Neural cell (in vitro differentiated cells): ENCODE measurements at regions not wholly inside any gene's neighbourhood (a gene's known extent, or its start where the extent isn't known, plus 50 kb on each side); places are given as distances from the start of the nearest gene placed in this dataset.

Source experiments
- H2AFZ ChIP-seq: fragments of 200-600, 300-800 bp; sonication (generic), shearing (Covaris generic); 2 replicates; pipeline ENCODE4 v1.6.0; 2014; ENCODE audit warnings: low read depth, mild to moderate bottlenecking, antibody characterized with exemption, low read length, moderate library complexity
- H3F3A ChIP-seq: fragments of 200-600 bp; shearing (Covaris generic); 2 replicates; pipeline ENCODE4 v1.6.1; 2016; ENCODE audit warnings: mild to moderate bottlenecking, moderate library complexity, mixed read lengths, antibody characterized with exemption, low read length; ENCODE audit not compliant: insufficient read depth, poor library complexity, severe bottlenecking
- H3K27ac ChIP-seq: fragments of 200-600, 300-800 bp; sonication (generic), shearing (Covaris generic); 2 replicates; pipeline ENCODE4 v1.5.1; 2014; ENCODE audit warnings: mild to moderate bottlenecking, low read length, moderate library complexity
- H3K27me3 ChIP-seq: fragments of 300-800, 200-600 bp; sonication (generic), shearing (Covaris generic); 2 replicates; pipeline ENCODE4 v1.6.0; 2014; ENCODE audit warnings: mild to moderate bottlenecking, low read depth, low read length, moderate library complexity; ENCODE audit not compliant: insufficient read depth
- H3K36me3 ChIP-seq: fragments of 300-800, 200-600 bp; sonication (generic), shearing (Covaris generic); 2 replicates; pipeline ENCODE4 v1.5.1; 2014; ENCODE audit warnings: mild to moderate bottlenecking, antibody characterized with exemption, low read length, moderate library complexity; ENCODE audit not compliant: insufficient read depth
- H3K4me2 ChIP-seq: fragments of 300-800, 200-600 bp; sonication (generic), shearing (Covaris generic); 2 replicates; pipeline ENCODE4 v1.6.0; 2014; ENCODE audit warnings: mild to moderate bottlenecking, low read length
- H3K4me3 ChIP-seq: fragments of 300-800, 200-600 bp; sonication (generic), shearing (Covaris generic); 2 replicates; pipeline ENCODE4 v1.5.1; 2014; ENCODE audit warnings: mild to moderate bottlenecking, low read length, moderate library complexity
- H3K79me2 ChIP-seq: fragments of 200-600 bp; shearing (Covaris generic); replicated peaks from 2 replicates; pipeline ENCODE4 v1.6.0; 2014; ENCODE audit warnings: mild to moderate bottlenecking, low read length, moderate library complexity; ENCODE audit not compliant: insufficient read depth
- H3K9ac ChIP-seq: fragments of 300-800, 200-600 bp; sonication (generic), shearing (Covaris generic); 2 replicates; pipeline ENCODE4 v1.6.1; 2016; ENCODE audit warnings: mild to moderate bottlenecking, low read length, mixed read lengths
- H3K9me2 ChIP-seq: fragments of 200-600 bp; shearing (Covaris generic); 2 replicates; pipeline ENCODE4 v1.6.1; 2016; ENCODE audit warnings: mild to moderate bottlenecking, low read length, mixed read lengths; ENCODE audit not compliant: insufficient read depth
- H3K9me3 ChIP-seq: fragments of 200-600, 300-800 bp; sonication (generic), shearing (Covaris generic); 2 replicates; pipeline ENCODE4 v1.6.1; 2016; ENCODE audit warnings: mild to moderate bottlenecking, mixed run types, low read length, moderate library complexity, mixed read lengths
- H4K20me1 ChIP-seq: fragments of 200-600 bp; shearing (Covaris generic); 2 replicates; pipeline ENCODE4 v1.6.1; 2016; ENCODE audit warnings: mild to moderate bottlenecking, mixed run types; ENCODE audit not compliant: insufficient read depth
- CTCF ChIP-seq: fragments of 450-650 bp; IDR thresholded peaks from 2 replicates; pipeline ENCODE4 v1.5.1; 2014; ENCODE audit warnings: antibody characterized with exemption, mild to moderate bottlenecking, moderate library complexity; ENCODE audit not compliant: poor library complexity, severe bottlenecking
- EP300 ChIP-seq: fragments of 450-650 bp; conservative IDR thresholded peaks from 2 replicates; pipeline ENCODE4 v1.6.1; 2014; ENCODE audit warnings: antibody characterized with exemption, mild to moderate bottlenecking, moderate library complexity; ENCODE audit not compliant: poor library complexity, severe bottlenecking
- EZH2 ChIP-seq: fragments of 200-600, 300-800 bp; shearing (Covaris generic), sonication (generic); IDR thresholded peaks from 2 replicates; pipeline ENCODE4 v1.6.1; 2014; ENCODE audit warnings: antibody characterized with exemption, low read length, borderline replicate concordance, mild to moderate bottlenecking; ENCODE audit not compliant: insufficient read depth, poor library complexity, severe bottlenecking
- MXI1 ChIP-seq: fragments of 450-650 bp; conservative IDR thresholded peaks from 2 replicates; pipeline ENCODE4 v1.6.1; 2014; ENCODE audit warnings: antibody characterized with exemption, mild to moderate bottlenecking; ENCODE audit not compliant: poor library complexity, severe bottlenecking
- POLR2AphosphoS5 ChIP-seq: IDR thresholded peaks from 2 replicates; pipeline ENCODE4 v1.6.1; 2012
- RAD21 ChIP-seq: fragments of 450-650 bp; conservative IDR thresholded peaks from 2 replicates; pipeline ENCODE4 v1.6.1; 2014; ENCODE audit warnings: antibody characterized with exemption, mild to moderate bottlenecking, moderate library complexity
- REST ChIP-seq: IDR thresholded peaks from 2 replicates; pipeline ENCODE4 v1.6.1; 2012; ENCODE audit warnings: borderline replicate concordance
- SMC3 ChIP-seq: fragments of 450-650 bp; conservative IDR thresholded peaks from 2 replicates; pipeline ENCODE4 v1.6.1; 2014; ENCODE audit warnings: antibody characterized with exemption, mild to moderate bottlenecking, moderate library complexity; ENCODE audit not compliant: poor library complexity
- TAF1 ChIP-seq: IDR thresholded peaks from 2 replicates; pipeline ENCODE4 v1.6.1; 2012; ENCODE audit warnings: low read depth

- TF ChIP-seq EP300 (no peak), SMC3 (no peak), EZH2 (no peak), RAD21 (no peak), CTCF (no peak), POLR2AphosphoS5 (peak; percentile 45), MXI1 (no peak), TAF1 (no peak)
- H2AFZ ChIP-seq, result no peak overlapping the region
- H3K4me3 ChIP-seq, result no peak overlapping the region
- H3F3A ChIP-seq, result no peaks in the 10 kb centered on the region
- no peaks in the 10 kb centered on the region for H3K9me2 ChIP-seq
- H3K9ac ChIP-seq, result no peak overlapping the region
- H3K79me2 ChIP-seq, result no peaks in the 10 kb centered on the region
- H3K27me3 ChIP-seq, result no peaks in the 10 kb centered on the region
- H4K20me1 ChIP-seq, result no peaks in the 10 kb centered on the region
- H3K36me3 ChIP-seq, result no peaks in the 10 kb centered on the region
- H3K27ac ChIP-seq, result no peak overlapping the region
- no peak overlapping the region for H3K4me2 ChIP-seq
- no peaks in the 10 kb centered on the region for H3K9me3 ChIP-seq
Observed at GRCh38 chr20:59461526-59461925, 142.8 kb upstream of the PHACTR3 start.

- H4K20me1 ChIP-seq, result no peaks in the 10 kb centered on the region
- no peak overlapping the region for H2AFZ ChIP-seq
- H3K27ac ChIP-seq, result no peak overlapping the region
- H3K4me3 ChIP-seq, result no peak overlapping the region
- no peak for TF ChIP-seq EZH2
- TF ChIP-seq TAF1, result no peak
- no peak for TF ChIP-seq EP300
- TF ChIP-seq SMC3, result no peak
- no peak overlapping the region for H3K9ac ChIP-seq
- H3K9me2 ChIP-seq, result no peaks in the 10 kb centered on the region
- H3K4me2 ChIP-seq, result no peak overlapping the region
- H3K36me3 ChIP-seq, result no peaks in the 10 kb centered on the region
- no peaks in the 10 kb centered on the region for H3K27me3 ChIP-seq
- H3F3A ChIP-seq, result no peaks in the 10 kb centered on the region
- no peaks in the 10 kb centered on the region for H3K79me2 ChIP-seq
- H3K9me3 ChIP-seq, result no peaks in the 10 kb centered on the region
Observed at GRCh38 chr20:59462249-59462648, 142.1 kb upstream of the PHACTR3 start.

- H3K27ac ChIP-seq, result no peak overlapping the region
- no peaks in the 10 kb centered on the region for H3K79me2 ChIP-seq
- TF ChIP-seq RAD21 (no peak), TAF1 (no peak), POLR2AphosphoS5 (no peak), MXI1 (no peak), EZH2 (no peak), REST (no peak), CTCF (no peak), EP300 (no peak), SMC3 (no peak)
Observed at GRCh38 chr20:59463541-59463940, 140.8 kb upstream of the PHACTR3 start.

More at GRCh38 chr20:59463541-59463940, 140.8 kb upstream of the PHACTR3 start:
- H3K4me2 ChIP-seq, result no peak overlapping the region
- H4K20me1 ChIP-seq, result no peaks in the 10 kb centered on the region
- H3K4me3 ChIP-seq, result no peak overlapping the region
- no peak overlapping the region for H2AFZ ChIP-seq
- H3K9ac ChIP-seq, result no peak overlapping the region
- H3K9me2 ChIP-seq, result no peaks in the 10 kb centered on the region
- H3F3A ChIP-seq, result no peaks in the 10 kb centered on the region
- no peaks in the 10 kb centered on the region for H3K36me3 ChIP-seq
- H3K27me3 ChIP-seq, result no peaks in the 10 kb centered on the region
- no peaks in the 10 kb centered on the region for H3K9me3 ChIP-seq
